HG03457 (cell line): ENCODE measurements at regions not wholly inside any gene's neighbourhood (a gene's known extent, or its start where the extent isn't known, plus 50 kb on each side); places are given as distances from the start of the nearest gene placed in this dataset.

Experiments
- ATAC-seq: cut with Tn5 transposase; IDR thresholded peaks from one replicate; pipeline ENCODE4 v1.9.1; 2021; ENCODE audit warnings: moderate number of reproducible peaks; ENCODE audit not compliant: unreplicated experiment

DNA sequence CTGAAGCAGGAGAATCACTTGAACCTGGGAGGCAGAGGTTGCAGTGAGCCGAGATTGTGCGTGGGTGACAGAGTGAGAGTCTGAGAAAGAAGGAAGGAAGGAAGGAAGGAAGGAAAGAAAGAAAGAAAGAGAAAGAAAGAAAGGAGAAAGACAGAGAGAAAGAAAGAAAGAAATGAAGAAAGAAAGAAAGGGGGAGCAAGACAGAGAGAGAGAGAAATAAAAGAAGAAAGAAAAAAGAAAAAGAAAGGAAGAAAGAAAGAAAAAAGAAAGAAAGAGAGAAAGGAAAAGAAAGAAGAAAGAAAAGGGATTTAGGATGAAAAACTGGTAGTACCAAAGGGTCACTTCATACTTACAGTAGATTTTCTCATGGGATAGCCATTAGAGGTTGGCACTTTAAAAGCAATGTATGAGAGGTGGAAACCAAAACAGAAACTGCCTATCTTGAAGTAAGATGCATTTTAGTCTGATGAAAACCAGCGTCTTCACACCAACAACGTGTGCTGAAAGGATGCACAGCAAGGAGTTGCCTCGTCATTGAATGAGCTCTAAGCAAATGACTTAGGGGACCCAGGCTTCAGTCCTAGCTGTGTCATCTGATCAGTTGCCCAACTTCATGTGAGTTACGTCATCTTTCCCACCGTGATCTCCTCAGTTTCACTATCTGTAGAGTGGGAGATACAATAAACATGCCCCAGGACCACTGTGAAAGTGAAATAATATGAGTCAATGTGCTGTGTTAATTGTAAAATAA, 133.9 kb upstream of the NEDD9 start:
- peak; percentile 77 for ATAC-seq

DNA sequence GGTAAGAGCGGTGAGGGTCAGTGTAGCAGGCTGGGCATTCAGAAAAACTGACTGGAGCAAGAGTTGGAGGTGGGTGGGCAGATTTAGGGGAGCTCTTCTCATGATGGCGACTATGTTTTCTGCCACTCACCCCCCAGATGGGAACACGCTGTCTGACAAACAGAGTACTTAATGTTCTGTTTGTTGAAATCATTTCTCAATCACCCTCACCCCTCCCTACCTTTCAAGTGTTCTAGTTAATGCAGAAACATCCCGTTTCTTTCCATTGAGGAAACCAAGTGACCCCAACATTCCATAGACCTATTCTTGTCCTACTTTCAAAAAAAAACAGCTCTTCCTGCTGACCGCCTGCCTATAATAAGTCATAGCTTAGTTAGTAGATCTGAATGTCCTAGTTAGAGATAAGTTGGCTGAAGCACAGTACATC, 132.5 kb upstream of the NEDD9 start:
- ATAC-seq, result no peak

DNA sequence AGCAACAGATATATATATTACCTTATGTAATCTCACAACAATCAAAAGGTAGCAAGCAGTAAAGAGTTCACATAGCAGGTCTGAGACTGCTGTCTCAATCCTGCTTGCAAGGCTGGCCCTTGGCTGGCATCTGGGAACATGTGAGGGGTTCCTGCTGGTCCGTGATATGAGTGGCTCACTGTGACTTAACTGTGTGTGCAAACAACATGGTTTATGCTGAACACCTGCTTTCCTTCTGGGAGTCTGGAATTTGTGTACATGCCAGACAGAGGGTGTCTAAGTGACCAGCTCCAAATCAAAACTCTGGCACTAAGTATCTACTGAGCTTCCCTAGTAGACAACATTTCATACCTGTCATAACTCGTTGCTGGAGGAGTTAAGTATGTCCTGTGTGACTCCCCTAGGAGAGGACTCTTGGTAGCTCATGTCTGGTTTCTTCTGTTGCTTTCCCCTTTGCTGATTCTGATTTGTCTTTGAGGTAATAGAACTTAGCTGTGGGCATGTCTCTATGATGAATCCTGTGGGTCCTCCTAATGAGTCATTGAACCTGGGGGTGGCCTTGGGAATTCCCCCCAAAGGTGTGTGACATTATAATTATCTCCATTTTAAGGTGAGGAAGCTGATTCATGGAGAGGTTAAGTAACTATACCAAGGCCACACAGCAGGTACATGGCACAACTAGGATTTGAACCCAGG, 131.6 kb upstream of the NEDD9 start:
- no peak for ATAC-seq

DNA sequence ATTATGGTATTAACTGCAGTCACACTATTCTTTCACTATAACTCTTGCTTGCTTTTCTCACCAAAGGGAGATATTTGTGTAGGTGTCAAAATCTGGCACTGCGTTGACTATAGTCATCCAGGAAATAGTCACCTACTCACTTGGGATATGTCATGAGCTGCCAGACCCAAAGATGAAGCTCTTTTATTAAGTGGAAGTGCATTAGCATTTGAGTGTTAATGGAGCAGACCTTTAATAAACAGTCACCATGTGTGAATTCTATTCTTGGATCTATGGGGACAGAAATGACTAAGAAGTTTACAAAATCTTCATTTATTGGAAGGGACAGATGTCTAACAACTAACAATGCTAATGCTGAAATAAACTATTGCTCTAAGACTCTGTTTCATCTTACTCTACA, 130.1 kb upstream of the NEDD9 start:
- no peak for ATAC-seq

DNA sequence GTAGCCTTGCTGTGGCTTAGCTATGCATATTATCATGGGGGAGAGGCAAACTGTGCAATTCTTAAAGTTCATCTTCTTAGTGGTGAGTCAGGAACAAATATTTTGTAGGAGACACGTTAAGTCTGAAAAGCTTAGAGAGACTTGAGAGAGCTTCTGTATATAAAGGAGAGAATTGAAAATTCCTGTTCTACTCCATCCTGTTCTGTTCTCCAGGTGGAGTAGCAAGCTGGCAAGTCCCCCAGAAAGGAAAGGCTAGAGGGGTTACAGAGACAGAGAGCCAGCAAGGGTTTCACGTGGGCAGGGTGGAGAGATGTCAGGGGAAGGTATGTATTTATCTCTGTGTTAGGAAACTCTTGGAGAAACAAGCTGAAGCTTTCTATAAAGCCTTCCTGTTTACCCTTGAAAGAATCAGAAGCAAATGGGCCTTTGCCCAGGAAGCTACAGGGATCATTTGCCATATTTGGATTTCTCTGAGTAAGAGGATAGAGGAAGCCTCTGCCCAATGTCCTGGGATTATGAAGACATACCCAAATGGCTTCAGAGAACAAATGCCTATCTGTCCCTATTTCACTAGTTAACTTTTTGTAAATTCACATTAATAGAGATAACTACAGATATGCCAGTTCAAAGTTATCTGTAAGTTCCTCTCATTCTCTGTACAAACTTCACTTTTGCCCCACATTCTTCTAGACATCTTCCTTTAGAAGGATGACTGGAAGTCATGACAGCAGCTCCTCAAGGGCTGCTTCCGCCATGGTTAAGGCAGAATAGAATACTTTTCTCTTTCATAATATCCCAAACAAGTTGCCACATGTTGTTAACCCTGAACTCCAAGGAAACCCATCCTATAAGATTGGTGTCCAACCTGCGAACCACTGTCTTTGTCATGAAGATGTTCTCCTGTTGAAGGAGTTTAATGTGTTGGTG, 126.7 kb upstream of the NEDD9 start:
- ATAC-seq, result no peak

DNA sequence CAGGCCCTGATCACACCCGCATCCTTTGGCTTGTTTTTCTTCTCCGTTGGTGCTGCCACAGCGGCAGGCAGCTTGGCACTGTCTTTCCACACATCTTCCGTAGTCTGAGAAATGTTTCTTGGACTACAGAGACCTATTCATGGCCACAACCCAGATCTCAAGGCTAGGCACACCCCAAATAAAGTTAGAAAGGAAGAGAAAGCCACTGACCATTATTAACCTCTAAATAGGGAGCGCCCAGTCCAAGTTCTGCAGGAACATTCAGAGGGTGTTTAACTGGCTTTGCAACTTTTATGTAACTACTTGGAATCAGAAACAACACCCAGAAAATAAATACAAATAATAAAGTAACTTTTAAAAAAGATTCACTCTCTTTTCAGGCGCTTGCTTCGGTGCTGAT, 124.8 kb upstream of the NEDD9 start:
- no peak for ATAC-seq

DNA sequence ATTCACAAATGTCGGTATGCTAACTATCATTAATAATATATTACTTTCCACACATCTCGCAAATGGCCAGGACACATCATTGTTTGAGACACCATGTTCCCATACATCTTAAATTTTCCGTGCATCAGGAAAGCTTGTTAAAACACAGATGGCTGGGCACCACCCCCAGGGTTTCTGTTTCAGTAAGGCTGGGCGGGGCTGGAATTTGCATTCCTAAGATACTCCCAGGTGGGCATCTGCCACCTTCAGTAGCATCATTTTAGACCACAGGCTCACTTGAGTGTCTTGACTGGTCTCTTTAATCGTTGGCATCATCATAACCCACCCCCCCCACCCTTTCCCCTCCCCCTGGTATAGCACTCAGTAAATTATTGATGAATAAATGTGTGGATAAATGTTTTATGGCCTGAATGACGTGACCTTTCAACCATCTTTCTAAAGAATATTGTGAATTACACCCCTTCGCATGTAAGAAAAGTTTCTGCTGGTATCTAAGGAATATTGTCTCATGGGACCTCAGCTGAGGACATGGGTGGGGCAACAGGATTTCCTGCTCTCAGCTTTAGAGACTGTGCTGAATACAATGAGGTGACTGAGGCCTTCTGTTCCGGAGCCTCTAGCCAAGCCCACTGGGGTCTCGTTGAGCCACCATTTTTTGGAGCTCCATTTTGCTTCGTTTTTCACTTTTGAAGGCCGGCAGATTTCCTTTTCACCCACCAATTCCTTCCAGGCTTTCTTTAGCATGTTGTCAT, 124.1 kb upstream of the NEDD9 start:
- no peak for ATAC-seq

DNA sequence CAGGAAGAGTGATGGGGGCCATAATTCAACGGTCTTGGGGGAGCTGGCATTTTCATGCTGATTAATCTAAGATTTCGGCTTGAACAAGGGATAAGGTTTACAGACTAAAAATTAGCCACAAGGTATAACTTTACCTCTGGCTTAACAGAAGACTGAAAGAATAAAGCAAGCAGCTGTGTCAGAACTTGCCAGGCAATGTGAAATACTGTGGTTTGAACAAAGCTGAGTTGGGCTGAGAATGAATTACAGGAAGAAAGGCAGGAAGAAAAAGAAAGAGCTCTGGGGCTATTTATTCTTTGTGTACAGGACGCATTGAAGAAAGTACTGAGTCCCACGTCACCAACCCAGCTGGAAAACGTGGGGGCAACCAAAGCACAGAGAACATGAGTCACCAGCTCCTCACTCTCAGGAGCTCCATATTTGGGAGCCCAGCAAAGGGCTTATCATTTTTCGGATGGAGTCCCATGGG, 121.5 kb upstream of the NEDD9 start:
- no peak for ATAC-seq

DNA sequence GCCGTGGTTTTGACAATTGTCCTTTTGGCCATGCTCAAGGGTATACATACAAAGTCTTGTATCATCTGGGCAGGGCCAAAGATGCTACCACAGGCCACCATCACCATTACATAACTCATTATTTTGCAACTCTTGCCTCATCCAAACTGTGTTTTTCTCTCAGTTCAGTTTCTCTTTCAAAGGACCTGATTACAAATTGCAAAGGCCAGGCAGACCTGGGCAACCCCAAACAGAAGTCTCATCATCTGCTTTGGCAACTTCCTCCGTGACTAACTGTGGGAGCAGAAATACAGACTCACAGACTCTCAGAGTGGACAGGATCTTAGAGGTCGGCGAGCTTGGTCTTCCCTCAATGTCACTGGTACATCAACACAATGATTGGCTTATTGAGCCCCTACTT, 117.8 kb upstream of the NEDD9 start:
- ATAC-seq, result no peak

DNA sequence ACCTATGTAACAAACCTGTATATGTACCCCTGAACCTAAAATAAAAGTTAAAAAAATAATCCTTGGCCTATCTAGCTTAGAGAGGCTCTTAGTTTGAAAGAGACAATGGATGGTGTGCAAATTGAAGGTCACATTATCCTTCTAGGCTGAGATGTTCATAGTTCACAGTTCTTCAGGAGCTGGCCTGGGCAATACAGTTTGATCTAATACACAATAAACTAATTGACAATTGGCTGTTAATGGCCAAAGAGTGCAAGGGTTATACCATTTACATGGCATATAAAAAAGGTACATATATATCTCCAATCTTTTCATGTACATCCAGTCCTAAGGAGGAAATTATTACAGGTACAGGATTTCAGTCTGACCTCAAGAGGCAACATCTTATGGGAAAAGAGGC, 117.4 kb upstream of the NEDD9 start:
- ATAC-seq, result no peak

DNA sequence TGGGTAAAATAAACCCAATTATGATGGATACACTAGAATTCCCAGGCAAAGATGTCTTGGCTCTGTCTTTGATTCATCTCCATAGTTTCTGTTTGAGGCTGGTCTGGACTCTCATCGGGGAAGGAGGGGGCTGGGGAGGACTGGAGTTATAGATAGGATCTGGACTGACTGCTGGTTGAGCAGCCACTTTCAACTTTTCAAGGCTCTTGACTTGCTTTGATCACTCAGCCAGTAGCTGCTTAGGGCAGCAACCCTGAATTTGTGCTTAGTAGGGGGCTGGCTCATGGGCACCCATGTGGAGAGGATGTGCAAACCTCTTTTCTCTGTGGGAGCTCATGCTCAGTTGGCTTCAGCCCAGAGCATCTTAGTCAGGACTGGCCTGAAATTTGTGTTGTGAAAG, 114.0 kb upstream of the NEDD9 start:
- ATAC-seq, result no peak

DNA sequence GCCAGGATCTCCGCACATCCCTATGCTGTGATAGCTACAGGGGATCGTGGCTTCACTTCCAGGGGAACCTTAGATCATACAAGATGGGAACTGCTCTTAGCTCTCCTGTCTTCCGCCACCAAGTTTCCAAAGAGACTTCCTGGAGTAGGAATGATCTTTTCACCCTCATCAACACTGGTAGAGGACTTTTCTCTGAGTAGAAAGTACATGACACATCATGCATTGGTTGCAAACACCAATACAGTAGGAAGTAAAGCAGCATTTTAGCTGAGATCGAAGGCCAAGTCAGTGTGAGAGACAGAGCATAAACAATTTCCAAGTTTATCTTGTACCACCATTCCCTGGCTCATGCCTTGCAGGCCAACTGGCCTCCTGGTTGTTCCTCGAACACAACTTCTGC, 113.1 kb upstream of the NEDD9 start:
- ATAC-seq, result no peak

DNA sequence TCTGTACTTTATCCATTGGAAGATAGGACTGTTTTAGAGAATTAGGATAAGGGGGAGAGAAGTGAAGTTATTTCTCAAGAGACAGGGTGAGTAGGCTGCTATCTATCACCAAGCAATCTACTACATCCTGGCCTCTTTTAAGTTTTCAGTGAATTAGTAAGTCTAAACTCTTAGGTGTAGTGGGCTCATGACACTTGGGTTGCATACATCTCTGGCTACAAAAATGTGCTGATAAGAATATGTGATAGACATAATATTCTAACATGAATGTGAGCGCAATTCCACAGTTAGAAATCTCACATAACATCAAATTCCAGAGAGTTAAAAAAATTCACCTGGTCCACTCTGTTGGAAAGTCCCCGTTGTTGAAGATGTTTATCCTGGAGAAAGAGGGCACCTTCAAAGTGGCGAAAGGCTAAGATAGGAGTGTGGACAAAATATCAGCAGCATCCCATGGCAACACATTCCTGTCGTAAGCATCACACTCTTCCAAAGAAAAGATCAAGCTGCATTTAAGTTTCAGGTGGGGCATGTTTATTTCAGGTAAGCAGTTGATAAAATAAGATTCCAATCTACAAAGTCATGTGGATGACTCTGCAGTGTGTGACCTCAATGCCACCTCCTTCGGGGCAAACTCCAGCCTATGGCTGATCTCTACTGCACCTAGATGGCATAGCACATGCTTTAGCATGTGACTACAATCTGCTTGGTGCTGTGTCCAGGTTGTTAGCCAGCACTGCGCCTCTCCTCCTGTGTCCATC, 111.7 kb upstream of the NEDD9 start:
- ATAC-seq, result no peak

DNA sequence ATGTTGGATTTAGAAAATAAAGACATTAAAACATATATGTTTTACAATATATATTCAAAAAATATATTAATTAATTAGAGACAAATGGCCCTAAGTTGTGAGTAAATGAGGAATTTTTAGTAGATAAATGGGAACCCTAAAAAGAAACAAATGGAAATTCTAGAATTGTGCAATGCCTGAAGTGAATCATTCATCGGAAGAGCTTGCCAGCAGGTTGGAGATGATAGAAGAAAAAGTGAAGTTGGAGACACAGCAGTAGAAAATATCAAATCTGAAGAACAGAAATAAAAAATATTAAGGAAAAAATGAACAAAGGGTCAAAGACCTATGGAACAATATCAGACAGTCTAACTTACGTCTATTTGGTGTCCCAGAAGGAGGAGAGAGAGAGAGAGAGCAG, 109.4 kb upstream of the NEDD9 start:
- ATAC-seq, result no peak

DNA sequence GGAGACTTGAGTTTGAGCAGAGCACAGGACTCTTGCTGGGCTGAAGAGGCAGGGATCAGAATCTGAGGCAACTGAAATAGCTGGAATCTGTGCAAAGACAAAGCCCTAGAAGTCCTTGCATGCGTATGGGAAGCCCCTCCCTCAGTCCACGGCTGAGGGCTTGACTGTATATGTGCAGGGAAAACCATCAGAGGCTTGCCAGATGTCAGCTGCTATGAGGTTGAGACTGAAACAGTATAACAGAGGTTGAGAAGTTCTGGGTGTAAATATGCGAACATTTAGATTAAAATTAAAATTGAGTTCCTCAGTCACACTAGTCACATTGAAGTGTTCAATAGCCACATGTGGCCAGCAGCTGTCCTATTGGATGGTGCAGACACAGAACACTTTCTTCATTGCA, 108.8 kb upstream of the NEDD9 start:
- ATAC-seq, result no peak

DNA sequence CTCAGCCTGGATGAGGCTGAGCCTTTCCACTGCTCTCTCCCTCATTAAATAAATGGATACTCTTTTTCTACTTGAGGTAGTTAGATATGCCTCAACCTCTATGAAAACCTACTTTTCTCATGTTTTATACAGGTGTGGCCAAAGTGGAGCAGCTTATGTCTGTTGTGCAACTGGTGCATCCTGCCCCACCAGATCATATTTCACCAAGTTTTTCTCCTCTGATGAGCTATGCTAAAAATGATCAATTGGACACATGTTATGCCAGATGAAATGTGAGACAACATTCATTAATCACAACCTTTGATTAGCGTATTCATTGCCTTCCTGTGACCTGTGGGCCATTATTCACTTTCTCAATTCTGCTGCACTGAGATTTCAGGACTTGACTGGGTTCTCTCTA, 106.9 kb upstream of the NEDD9 start:
- no peak for ATAC-seq

DNA sequence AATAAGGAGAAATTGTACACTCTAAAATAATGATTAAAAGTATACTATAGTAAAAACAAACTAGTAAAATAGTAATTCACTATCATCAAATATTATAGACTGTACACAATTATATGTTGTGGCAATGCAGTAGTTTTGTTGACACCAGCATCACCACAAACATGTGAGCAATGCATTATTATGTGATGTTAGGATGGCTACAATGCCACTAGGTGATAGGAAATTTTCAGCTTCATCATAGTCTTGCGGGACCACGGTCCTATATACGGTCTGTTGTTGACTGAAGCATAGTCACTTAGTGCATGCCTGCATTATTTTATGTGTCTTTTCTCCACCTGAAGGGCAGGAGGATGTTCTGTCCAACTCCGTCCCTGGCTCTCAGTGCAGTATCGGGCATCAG, 104.8 kb upstream of the NEDD9 start:
- ATAC-seq, result no peak

DNA sequence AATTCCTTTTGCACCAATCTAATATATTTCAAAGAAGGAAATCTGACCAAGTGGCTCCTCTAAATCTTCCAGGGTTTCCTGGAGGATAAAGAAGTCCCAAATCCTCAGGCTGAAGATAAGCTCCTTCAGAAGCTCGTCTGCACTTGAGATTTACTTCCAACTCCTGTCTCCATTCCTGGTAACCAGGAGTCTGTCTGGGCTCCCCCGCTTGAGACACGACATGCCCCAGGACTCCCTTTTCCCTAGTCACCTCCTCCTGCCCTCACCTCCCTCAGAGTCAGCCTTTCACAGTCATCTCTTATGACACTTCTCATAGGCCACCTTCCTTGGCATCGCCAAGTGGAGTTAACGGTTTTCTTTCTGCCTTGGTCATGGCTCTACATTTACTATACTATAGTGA, 103.4 kb upstream of the NEDD9 start:
- ATAC-seq, result no peak

DNA sequence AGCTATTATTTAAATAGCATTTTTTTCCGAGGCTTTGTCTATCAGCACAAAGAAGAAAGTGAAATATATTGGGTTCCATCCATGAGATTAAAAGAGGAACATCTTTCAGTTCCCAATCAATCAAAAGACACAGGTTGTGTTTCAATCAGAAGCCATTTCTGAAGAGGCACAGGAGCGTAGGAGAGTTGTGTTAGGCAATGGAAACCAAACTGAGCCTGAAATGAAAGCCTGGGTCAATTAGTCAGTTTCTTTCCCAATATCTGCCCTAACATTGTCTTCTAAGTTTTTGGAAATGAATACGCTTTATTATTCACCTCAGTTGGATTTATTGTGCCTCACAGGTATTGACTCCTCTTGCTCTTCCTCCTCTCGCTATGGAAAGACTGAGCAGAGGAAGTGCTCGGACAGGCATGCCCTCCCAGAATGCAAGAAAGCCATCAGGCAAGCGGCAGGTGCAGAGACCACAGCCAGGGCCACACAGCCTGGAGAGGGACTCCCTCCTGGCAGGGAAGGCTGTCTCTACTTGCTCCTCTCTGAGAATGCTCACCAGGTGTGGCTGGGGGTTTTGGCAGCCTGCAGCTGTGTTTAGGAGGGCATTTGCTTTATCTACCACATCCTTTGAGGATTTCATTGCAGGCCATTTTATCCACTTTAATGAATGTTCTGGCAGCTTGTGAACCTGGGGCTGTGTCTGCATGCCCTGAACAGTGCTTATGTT, 100.8 kb upstream of the NEDD9 start:
- no peak for ATAC-seq
